GM18505 (cell line): ENCODE measurements at regions not wholly inside any gene's neighbourhood (a gene's known extent, or its start where the extent isn't known, plus 50 kb on each side); places are given as distances from the start of the nearest gene placed in this dataset.

Experiments
- ATAC-seq: cut with Tn5 transposase; IDR thresholded peaks from one replicate; pipeline ENCODE4 v1.9.1; 2021; ENCODE audit not compliant: unreplicated experiment
- POLR2A ChIP-seq: IDR thresholded peaks from 4 replicates; pipeline ENCODE4 v1.6.1; 2011; ENCODE audit warnings: borderline replicate concordance; ENCODE audit not compliant: insufficient read depth, insufficient read length; ENCODE audit errors: extremely low read depth

- ATAC-seq = no peak
- no peak for TF ChIP-seq POLR2A
These were observed 225.1 kb upstream of the PLSCR5 start for GRCh38 chr3:146830231-146830630.

DNA sequence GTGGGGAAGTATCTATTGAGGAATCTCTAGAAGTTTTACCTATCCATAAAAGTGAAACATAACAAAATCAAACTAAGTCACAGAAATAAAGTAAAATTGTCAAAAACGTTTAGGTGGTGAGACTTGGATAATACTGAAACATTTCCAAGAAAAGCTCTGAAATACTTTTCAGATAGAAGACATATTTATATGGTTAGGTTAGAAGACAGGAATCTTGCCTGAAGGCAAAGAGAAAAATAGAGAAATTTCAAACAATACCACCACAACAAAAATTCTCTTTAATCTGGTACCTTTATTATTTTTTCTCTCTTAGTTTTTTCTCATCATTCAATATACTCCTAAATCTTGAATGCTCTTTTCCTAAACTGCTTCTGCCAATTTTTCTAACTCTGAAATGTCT, 222.7 kb upstream of the PLSCR5 start:
- no peak for TF ChIP-seq POLR2A
- ATAC-seq = no peak

DNA sequence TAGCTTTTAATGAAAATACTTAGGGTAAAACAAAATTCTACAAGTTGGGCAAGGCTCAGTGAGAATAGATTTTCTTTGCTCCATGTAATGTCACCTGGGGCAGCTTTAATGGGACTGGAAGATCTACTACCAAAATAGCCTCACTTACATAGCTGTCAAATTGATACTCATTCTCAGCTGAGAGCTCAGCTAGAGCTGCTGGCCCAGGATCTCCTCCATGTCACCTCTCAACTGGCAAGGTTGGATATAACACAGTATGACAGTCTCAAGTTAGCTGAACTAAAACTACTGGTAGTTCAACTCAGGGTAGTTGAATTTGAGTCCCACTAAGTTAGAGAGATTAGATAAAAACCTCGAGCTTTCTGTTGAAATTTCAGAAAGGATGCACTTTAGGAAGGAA, 218.5 kb upstream of the PLSCR5 start:
- ATAC-seq = no peak
- no peak for TF ChIP-seq POLR2A

DNA sequence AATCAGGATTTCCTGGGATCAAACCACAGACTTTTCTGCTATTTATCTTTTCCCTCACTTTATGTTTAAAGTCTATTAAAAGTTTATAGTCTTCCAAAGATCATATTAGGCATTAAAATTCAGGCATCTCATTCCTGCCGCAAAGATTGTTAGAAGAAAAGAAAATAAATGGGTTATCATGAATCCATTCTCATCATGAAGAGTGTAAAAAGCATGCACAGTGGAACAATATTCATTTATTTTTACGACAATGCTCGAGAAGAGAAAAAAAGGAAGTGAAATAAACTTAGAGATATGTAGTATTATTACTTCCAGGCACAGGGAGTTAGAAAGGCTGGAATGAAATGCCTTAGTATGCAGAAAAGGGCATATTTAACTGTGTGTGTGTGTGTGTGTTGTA, 213.7 kb upstream of the PLSCR5 start:
- ATAC-seq = no peak
- no peak for TF ChIP-seq POLR2A

GRCh38 chr3:146818301-146818700, 213.2 kb upstream of the PLSCR5 start:
- TF ChIP-seq POLR2A = no peak
- ATAC-seq = no peak

DNA sequence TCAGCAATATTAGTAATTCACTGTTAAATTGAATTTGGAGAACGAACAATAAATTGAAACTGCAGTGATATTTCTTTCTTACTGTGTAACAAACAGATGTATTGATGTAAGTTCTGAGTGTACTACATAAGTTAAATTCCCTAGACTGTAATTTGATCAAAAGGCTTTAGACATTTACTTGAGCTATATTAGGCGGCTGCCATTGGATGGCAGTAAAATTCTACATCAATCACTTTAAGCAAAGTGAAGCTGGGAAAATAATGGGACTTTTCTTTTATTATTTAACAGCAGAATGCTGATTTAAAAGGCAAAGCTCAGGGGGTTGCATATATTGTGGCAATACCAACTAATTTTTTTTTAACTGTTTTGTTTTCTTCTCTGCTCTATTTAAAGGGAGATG, 212.6 kb upstream of the PLSCR5 start:
- ATAC-seq = no peak
- no peak for TF ChIP-seq POLR2A

- no peak for TF ChIP-seq POLR2A
- ATAC-seq = no peak
These were observed 209.6 kb upstream of the PLSCR5 start for GRCh38 chr3:146814601-146815315.

GRCh38 chr3:146813496-146813895, 208.3 kb upstream of the PLSCR5 start:
- no peak for ATAC-seq
- TF ChIP-seq POLR2A = no peak

DNA sequence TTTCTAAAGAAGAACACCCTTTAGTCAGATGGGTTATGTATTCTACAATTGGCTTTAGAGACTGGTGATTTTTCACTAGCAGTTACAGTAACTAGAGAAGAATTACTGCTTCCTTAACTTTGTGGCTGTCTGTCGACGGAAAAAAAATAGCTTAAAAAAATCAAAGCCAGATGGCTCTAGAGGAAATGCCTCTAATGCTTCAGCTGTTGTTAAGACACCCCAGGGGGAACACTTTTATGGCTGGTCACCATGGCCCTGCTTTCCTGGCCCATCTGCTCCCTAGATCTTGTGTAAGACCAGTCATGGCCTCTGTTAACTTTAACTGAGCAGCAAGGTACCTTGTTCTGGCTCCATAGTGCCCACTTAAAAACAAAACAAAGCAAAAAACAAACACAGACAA, 198.6 kb upstream of the PLSCR5 start:
- ATAC-seq = no peak
- no peak for TF ChIP-seq POLR2A

GRCh38 chr3:146801492-146801891, 196.3 kb upstream of the PLSCR5 start:
- no peak for TF ChIP-seq POLR2A
- no peak for ATAC-seq

GRCh38 chr3:146800484-146800883, 195.3 kb upstream of the PLSCR5 start:
- ATAC-seq = no peak
- TF ChIP-seq POLR2A = no peak

DNA sequence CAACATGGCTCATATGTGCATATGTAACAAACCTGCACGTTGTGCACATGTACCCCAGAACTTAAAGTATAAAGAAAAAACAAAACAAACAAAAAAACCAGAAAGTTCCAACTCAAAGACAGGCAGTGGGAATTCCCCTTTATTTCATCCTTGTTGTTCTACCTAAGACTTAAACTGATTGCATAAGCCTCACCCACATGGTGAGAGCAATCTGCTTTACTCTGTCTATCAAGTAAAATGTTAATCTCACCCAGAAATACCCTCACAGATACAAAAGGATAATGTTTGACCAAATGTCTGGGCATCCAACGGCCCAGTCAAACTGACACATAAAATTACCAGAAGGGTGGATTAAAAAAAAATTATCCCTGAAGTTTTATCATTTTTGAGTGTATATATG, 190.9 kb upstream of the PLSCR5 start:
- no peak for ATAC-seq
- TF ChIP-seq POLR2A = no peak

- ATAC-seq = no peak
These were observed 178.3 kb upstream of the PLSCR5 start for GRCh38 chr3:146783446-146783845.

GRCh38 chr3:146781606-146782005, 176.5 kb upstream of the PLSCR5 start:
- TF ChIP-seq POLR2A = no peak
- ATAC-seq = no peak

More at GRCh38 chr3:146783446-146783845, 178.3 kb upstream of the PLSCR5 start:
- no peak for TF ChIP-seq POLR2A

DNA sequence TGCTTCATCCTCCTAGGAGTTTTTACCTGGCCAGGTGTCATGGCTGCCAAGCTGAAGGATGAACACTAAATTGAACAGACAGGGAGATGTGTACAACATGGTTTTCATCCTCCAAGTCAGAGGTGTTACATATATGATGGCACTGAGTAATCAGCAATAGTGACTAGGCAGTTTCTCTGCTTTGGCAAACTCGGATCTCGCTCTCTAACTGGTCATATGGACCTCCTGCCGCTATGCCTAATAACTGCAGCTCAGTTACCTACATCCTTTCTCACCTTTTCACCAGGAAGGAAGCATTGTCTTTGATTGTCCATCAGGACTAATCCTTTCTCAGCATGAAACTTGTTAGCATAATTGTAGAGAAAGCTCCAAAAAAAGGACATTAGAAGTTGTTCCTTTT, 175.9 kb upstream of the PLSCR5 start:
- TF ChIP-seq POLR2A = no peak
- ATAC-seq = no peak
